Lung microvascular endothelial cell (primary cell): ENCODE measurements at regions not wholly inside any gene's neighbourhood (a gene's known extent, or its start where the extent isn't known, plus 50 kb on each side); places are given as distances from the start of the nearest gene placed in this dataset.
"Not testable (repeated sequence)": the region's sequence is repeated elsewhere in the genome, so short reads cannot be mapped to it uniquely, and the experiment has no call there.

Experiments
- DNase-seq, 2 donors: peaks; one replicate each; pipeline versions ENCODE4 v3.0.0 to v3.0.0-alpha.2; 2010; ENCODE audit warnings: low read depth in 2 of 2

DNA sequence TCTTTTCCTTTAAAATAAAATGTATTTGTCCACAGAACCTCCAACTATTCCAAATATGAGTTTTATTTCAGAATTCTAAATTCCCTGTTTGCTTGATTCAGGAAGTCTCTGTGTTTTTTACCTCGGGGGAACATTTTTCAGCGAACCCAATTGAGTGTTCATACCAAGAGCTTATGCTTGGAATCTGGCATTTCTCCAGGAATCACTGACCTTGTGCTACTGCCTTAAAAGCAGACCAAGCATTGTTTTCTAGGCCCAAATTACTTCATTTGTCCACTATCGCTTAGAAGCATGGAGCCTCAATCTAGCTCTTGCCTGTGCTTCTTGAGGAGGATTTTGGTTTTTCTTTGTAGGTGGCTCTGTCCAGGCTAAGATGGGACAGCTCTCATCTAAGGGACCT, 59.4 kb downstream of the EBLN1 start:
- DNase-seq, result peak; percentile 31

- DNase-seq, result no peak
Observed at GRCh38 chr10:22156750-22157149, 61.1 kb downstream of the EBLN1 start.

DNA sequence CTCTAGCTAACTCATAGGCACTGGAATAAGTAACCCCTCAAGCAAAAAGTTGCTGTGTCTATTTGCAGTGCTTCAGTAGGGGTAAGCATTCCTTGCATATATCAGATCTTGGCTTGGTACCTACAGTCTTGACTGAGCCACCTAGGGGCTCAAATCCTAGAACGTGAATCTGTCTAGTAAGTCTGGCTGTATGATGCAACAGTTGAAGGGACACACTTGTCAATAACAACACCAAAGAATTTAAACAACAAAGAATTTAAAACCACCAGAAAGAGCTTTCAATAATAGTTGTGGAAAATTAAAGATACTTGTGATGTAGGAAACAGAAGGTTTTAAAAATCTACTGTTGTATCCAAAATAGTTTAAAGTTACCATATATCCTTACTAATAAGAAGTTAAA, 65.4 kb downstream of the EBLN1 start:
- DNase-seq, result no peak

DNA sequence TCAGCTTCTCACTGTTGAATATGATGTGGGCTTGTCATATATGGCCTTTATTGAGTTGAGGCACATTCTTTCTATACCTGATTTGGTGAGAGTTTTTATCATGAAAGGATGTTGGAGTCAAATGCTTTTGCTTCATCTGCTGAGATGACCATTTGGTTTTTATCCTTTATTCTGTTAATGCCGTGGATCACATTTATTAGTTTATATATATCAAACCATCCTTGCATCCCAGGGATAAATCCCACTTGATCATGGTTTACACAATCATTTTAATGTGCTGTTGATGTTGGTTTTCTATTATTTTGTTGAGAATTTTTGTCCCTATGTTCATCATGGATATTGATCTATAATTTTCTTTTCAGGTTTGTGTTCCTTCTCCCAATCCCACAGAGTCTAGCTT, 67.0 kb downstream of the EBLN1 start:
- DNase-seq, result no peak

GRCh38 chr10:22148961-22149360, 68.9 kb downstream of the EBLN1 start:
- peak; percentile 33 to 84 for DNase-seq

GRCh38 chr10:22145873-22146272, 71.9 kb downstream of the EBLN1 start:
- DNase-seq, result not testable (repeated sequence)

- no peak for DNase-seq
Observed at GRCh38 chr10:22137542-22137941, 80.3 kb downstream of the EBLN1 start.

- DNase-seq, result no peak
Observed at GRCh38 chr10:22135591-22135990, 82.2 kb downstream of the EBLN1 start.

DNA sequence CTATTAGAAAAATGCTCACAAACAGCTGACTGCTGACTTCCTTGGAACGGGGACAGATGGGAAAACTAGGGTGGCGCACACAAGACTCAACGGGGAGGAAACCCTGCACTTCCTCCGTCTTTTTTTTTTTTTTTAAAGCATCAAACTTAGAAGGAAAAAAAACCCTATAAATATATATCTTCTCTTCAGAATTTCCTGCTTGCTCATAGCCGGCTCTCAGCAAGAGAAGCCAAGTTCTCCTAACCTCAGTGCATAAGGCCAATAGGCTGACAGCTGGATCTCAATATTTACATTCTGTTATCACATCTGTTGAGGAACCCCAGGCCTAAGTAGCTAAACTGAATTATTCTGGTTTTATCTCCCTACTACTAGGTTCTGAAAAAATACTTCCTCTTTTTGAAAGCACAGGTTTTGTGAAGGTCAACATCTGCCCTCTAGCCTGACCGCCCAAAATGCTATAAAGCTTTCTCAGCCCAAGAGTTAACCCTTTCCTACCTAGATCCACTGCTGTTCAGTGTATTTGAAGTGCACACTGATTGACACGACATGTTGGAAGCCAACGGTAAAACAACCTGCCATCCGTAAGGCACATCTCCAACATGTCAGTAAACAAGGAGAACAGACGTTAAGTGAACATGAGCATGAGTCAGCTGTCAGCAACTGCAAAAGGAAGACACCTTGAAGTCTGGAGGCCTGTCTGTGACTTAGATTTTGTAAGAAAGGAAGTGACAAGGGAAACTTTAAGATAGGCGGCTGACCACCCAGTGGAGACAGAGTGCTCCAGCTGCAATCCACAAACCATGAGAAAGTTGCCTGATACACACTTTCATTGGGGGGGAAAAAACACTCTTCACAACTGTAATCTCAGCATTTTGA, 83.8 kb downstream of the EBLN1 start:
- peak in 1 of 2 donors; percentile 71 for DNase-seq

DNA sequence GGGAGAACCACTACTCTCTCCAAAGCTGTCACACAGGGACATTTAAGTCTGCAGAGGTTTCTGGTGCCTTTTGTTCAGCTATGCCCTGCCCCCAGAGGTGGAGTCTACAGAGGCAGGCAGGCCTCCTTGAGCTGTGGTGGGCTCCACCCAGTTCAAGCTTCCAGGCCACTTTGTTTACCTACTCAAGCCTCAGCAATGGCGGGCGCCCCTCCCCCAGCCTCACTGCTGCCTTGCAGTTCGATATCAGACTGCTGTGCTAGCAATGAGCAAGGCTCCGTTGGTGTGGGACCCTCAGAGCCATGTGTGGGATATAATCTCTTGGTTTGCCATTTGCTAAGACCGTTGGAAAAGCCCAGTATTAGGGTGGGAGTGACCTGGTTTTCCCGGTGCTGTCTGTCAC, 87.0 kb downstream of the EBLN1 start:
- DNase-seq, result not testable (repeated sequence)

GRCh38 chr10:22129612-22130011, 88.2 kb downstream of the EBLN1 start:
- not testable (repeated sequence) for DNase-seq

DNA sequence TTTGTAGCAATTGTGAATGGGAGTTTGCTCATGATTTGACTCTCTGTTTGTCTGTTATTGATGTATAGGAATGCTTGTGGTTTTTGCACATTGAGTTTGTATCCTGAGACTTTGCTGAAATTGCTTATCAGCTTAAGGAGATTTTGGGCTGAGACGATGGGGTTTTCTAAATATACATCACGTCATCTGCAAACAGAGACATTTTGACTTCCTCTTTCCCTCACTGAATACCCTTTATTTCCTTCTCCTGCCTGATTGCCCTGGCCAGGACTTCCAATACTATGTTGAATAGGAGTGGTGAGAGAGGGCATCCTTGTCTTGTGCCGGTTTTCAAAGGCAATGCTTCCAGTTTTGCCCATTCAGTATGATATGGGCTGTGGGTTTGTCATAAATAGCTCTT, 96.6 kb downstream of the EBLN1 start:
- not testable (repeated sequence) for DNase-seq

- not testable (repeated sequence) for DNase-seq
Observed at GRCh38 chr10:22120072-22120471, 97.7 kb downstream of the EBLN1 start.

GRCh38 chr10:22119575-22119974, 98.2 kb downstream of the EBLN1 start:
- DNase-seq, result not testable (repeated sequence)

- DNase-seq, result no peak
Observed at GRCh38 chr10:22111705-22112104, 106.1 kb downstream of the EBLN1 start.

DNA sequence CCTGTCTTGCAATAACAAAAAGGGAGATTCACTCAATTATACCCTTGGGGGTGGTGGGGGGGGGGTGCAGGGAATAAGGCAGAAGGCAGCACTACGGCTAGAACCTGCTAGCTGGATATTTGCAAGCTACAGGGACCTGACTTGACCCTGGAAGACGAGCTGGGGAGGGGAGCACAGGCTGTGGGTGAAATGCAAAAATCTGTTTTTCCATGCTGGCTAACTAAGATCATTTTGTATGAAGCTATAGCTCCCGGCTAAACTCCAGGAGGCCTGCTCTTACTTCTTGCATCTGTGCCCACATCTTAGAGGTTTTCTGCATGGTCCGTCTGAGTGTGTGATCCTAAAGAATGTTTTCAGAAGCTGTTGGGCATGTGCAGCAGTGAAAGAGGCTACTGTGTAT, 106.6 kb downstream of the EBLN1 start:
- no peak for DNase-seq

- no peak for DNase-seq
Observed at GRCh38 chr10:22110761-22111160, 107.1 kb downstream of the EBLN1 start.

GRCh38 chr10:22105270-22105669, 101.7 kb upstream of the DNAJC1 start:
- DNase-seq, result no peak

DNA sequence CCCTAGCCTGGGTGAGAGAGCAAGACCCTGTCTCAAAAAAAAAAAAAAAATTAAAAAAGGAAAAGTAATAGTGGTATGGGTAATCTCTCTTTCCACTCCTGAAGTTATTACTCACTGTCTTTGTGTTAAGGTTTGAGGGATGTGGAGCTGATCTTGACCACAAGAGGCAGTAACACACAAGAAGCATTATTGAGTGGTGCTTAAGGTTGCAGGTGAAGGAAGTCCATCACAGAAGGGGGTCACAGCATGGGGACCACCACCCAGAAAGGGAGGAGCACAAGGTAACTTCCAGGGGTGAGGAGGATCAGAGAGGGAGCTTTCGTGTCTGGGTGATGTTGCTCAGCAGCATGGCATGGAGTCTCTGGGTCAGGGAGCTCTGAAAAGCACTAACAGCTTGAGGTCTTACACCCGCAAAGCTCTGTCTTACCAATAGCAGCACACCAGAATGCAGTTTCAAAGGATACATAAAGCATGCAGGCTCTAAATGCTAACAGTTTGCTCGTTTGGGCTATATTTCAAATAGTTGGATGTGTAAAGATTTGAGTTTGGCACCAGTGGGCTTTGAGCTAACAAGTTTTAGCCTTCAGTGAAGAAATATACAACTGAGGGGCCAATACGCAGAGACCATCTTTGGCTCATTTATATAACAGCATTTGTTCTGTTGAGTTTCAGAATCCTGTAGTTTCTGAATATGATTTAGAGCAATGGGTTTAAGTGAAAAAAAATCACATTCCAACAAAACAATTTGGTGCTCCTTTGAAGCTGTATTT, 100.4 kb upstream of the DNAJC1 start:
- DNase-seq, result peak in 1 of 2 donors; percentile 6

DNA sequence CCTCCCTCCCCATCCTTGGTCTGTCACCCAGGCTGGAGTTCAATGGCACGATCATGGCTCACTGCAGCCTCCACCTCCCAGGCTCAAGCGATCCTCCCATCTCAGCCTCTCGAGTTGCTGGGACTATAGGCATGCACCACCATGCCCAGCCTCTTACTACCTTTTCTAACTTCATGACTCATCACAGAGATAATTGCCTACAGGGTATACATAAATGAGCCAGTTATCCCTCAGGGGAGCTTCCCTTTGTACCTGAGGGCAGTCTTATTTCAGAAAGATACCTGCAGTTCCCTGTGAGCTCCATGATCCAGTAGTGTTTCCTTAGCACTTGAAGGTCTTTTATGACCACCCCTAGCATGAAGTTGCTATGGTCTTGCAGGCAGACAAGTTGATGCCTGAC, 94.2 kb upstream of the DNAJC1 start:
- DNase-seq, result no peak

DNA sequence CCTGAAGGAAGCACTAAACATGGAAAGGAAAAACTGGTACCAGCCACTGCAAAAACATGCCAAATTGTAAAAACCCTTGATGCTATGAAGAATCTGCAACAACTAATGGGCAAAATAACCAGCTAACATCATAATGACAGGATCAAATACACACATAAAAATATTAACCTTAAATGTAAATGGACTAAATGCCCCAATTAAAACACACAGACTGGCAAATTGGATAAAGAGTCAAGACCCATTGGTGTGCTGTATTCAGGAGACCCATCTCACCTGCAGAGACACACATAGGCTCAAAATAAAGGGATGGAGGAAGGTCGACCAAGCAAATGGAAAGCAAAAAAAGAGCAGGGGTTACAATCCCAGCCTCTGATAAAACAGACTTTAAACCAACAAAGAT, 87.7 kb upstream of the DNAJC1 start:
- DNase-seq, result not testable (repeated sequence)

GRCh38 chr10:22087402-22087738, 83.8 kb upstream of the DNAJC1 start:
- no peak for DNase-seq
